ENCODE measurements at regions not wholly inside any gene's neighbourhood (a gene's known extent, or its start where the extent isn't known, plus 50 kb on each side); places are given as distances from the start of the nearest gene placed in this dataset.

- no peak overlapping the region for H3K9ac ChIP-seq (ENCODE audit: low read depth, low read length)
- no peaks in the 10 kb centered on the region for H3K9me3 ChIP-seq (ENCODE audit: control insufficient read depth, insufficient read depth, low read length)
- peaks cover 36% of the 10 kb centered on the region for H3K4me1 ChIP-seq (ENCODE audit: insufficient read depth, low read length)
- no peaks in the 10 kb centered on the region for H3K36me3 ChIP-seq (ENCODE audit: insufficient read depth, low read length)
These were observed 606.9 kb upstream of the SALL1 start for GRCh38 chr16:51757921-51758479.

- Histone ChIP-seq H3K4me1 (ENCODE audit: insufficient read depth, low read length) (peaks cover 32% of the 10 kb centered on the region), H3K36me3 (ENCODE audit: insufficient read depth, low read length) (no peaks in the 10 kb centered on the region)
These were observed 606.4 kb upstream of the SALL1 start for GRCh38 chr16:51757505-51757904.

DNA sequence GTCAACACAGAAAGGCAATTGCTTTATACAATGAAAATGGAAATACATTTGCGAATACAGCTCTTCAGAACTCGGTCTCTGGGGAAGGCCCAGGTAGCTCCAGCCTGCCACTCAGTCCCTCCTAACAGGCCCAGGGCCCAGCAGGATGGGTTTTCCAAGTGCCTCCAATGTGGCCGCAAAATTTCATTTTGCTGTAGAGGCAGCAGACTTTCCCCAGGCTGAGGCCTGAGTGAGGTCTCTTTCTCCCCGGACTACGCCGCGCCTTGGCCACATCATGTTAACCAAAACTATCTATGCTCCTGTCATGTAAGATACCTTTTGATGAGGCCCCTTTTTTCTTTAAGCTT is 606.0 kb upstream of the SALL1 start:
- H3K9me3 ChIP-seq (ENCODE audit: control insufficient read depth, insufficient read depth, low read length) = no peaks in the 10 kb centered on the region
- no peaks in the 10 kb centered on the region for H3K36me3 ChIP-seq (ENCODE audit: insufficient read depth, low read length)
- peaks cover 30% of the 10 kb centered on the region for H3K4me1 ChIP-seq (ENCODE audit: insufficient read depth, low read length)
- no peak overlapping the region for H3K9ac ChIP-seq (ENCODE audit: low read depth, low read length)

More at GRCh38 chr16:51757505-51757904, 606.4 kb upstream of the SALL1 start:
- H3K9ac ChIP-seq (ENCODE audit: low read depth, low read length) = no peak overlapping the region
- H3K9me3 ChIP-seq (ENCODE audit: control insufficient read depth, insufficient read depth, low read length) = no peaks in the 10 kb centered on the region

GRCh38 chr16:51756447-51757123 is 605.5 kb upstream of the SALL1 start:
- Histone ChIP-seq H3K9me3 (ENCODE audit: control insufficient read depth, insufficient read depth, low read length) (no peaks in the 10 kb centered on the region), H3K36me3 (ENCODE audit: insufficient read depth, low read length) (no peaks in the 10 kb centered on the region), H3K4me1 (ENCODE audit: insufficient read depth, low read length) (peaks cover 30% of the 10 kb centered on the region), H3K9ac (ENCODE audit: low read depth, low read length) (no peak overlapping the region)

GRCh38 chr16:51755577-51756355 is 604.7 kb upstream of the SALL1 start:
- Histone ChIP-seq H3K9ac (ENCODE audit: low read depth, low read length) (no peak overlapping the region), H3K4me1 (ENCODE audit: insufficient read depth, low read length) (peaks cover 30% of the 10 kb centered on the region), H3K9me3 (ENCODE audit: control insufficient read depth, insufficient read depth, low read length) (no peaks in the 10 kb centered on the region), H3K36me3 (ENCODE audit: insufficient read depth, low read length) (no peaks in the 10 kb centered on the region)

DNA sequence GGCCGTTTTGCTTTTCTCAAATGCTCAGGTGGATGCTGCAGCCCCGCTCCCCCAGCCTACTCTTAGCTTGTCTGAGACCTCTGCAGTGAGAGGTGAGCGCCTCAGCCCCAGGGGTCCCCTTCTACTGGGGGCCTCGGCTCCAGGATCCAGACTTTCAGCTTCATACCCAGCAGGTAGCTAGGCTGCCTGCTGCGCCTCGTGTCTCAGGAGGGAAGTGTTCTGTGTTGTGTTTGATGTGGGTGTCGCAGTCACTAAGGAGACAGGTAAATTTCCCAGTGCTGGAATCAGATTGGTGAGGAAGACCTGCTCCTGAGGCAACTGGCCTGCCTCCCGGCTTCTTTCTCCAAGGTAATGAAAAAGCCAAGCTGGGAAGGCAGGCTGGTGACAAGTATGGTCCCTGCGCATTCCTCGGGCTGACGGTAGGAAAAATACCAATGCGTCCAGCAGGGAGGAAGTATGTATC is 604.0 kb upstream of the SALL1 start:
- H3K9me3 ChIP-seq (ENCODE audit: control insufficient read depth, insufficient read depth, low read length) = no peaks in the 10 kb centered on the region
- peaks cover 30% of the 10 kb centered on the region for H3K4me1 ChIP-seq (ENCODE audit: insufficient read depth, low read length)
- H3K36me3 ChIP-seq (ENCODE audit: insufficient read depth, low read length) = no peaks in the 10 kb centered on the region
- no peak overlapping the region for H3K9ac ChIP-seq (ENCODE audit: low read depth, low read length)

DNA sequence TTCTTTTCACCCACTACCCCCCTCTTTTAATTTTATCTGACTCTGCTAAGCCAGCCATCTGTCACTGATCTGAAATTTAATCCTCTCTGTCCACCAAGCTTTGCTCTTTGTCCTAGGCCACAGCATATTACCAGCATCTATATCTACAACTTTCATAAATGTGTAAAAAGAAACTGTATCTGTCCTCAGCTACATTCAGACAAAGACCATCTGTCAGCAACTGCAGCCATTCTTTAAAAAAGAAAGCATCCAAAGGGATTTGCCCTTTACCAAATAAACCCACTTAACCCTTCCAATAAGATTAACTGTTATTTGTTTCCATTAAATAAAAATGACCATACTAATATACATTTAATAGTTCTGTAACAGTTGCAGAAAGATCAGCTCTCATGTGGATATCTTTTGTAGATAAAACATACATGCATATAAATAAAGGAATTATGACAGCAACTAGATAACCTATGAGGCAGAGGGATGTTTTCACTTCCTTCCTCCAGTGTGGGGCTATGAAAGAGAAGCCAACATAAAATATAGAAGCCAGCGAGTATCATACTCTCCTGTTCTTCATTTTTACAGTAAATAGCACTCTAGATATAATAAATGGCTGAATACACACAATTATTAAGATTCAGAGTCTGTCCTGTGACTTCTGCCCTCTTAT is 602.5 kb upstream of the SALL1 start:
- Histone ChIP-seq H3K9ac (ENCODE audit: low read depth, low read length) (no peak overlapping the region), H3K36me3 (ENCODE audit: insufficient read depth, low read length) (no peaks in the 10 kb centered on the region), H3K9me3 (ENCODE audit: control insufficient read depth, insufficient read depth, low read length) (no peaks in the 10 kb centered on the region), H3K4me1 (ENCODE audit: insufficient read depth, low read length) (peaks cover 21% of the 10 kb centered on the region)

- H3K9me3 ChIP-seq (ENCODE audit: control insufficient read depth, insufficient read depth, low read length) = no peaks in the 10 kb centered on the region
- H3K9ac ChIP-seq (ENCODE audit: low read depth, low read length) = no peak overlapping the region
- no peaks in the 10 kb centered on the region for H3K36me3 ChIP-seq (ENCODE audit: insufficient read depth, low read length)
- H3K4me1 ChIP-seq (ENCODE audit: insufficient read depth, low read length) = peaks cover 21% of the 10 kb centered on the region
These were observed 601.4 kb upstream of the SALL1 start for GRCh38 chr16:51752438-51752995.

DNA sequence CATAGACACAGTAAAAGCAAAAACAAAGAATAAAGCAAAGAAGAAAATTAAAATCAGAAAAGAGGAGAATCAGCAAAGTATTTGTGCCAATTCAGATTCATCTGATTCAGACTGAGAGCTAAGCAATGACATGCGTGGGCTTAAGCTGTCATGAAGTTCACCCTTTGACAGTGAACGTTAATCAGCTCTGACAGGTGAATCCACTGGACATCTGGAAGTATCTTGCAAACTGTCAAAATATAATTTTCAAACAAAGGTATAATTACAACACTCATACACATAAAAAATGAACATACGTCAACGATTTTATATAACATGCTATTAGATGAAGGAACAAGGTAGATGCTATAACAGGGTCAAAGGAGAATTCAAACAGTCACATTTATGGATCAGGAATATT is 596.3 kb upstream of the SALL1 start:
- Histone ChIP-seq H3K9me3 (ENCODE audit: control insufficient read depth, insufficient read depth, low read length) (no peaks in the 10 kb centered on the region), H3K36me3 (ENCODE audit: insufficient read depth, low read length) (no peaks in the 10 kb centered on the region), H3K4me1 (ENCODE audit: insufficient read depth, low read length) (no peaks in the 10 kb centered on the region), H3K9ac (ENCODE audit: low read depth, low read length) (no peak overlapping the region)

GRCh38 chr16:51734220-51734619 is 583.1 kb upstream of the SALL1 start:
- H3K4me1 ChIP-seq (ENCODE audit: insufficient read depth, low read length) = no peaks in the 10 kb centered on the region
- H3K9me3 ChIP-seq (ENCODE audit: control insufficient read depth, insufficient read depth, low read length) = no peaks in the 10 kb centered on the region
- no peaks in the 10 kb centered on the region for H3K36me3 ChIP-seq (ENCODE audit: insufficient read depth, low read length)
- H3K9ac ChIP-seq (ENCODE audit: low read depth, low read length) = no peak overlapping the region

GRCh38 chr16:51733181-51733580 is 582.1 kb upstream of the SALL1 start:
- H3K36me3 ChIP-seq (ENCODE audit: insufficient read depth, low read length) = no peaks in the 10 kb centered on the region
- no peaks in the 10 kb centered on the region for H3K9me3 ChIP-seq (ENCODE audit: control insufficient read depth, insufficient read depth, low read length)
- H3K9ac ChIP-seq (ENCODE audit: low read depth, low read length) = no peak overlapping the region
- no peaks in the 10 kb centered on the region for H3K4me1 ChIP-seq (ENCODE audit: insufficient read depth, low read length)

GRCh38 chr16:51731160-51731559 is 580.1 kb upstream of the SALL1 start:
- H3K36me3 ChIP-seq (ENCODE audit: insufficient read depth, low read length) = no peaks in the 10 kb centered on the region
- no peak overlapping the region for H3K9ac ChIP-seq (ENCODE audit: low read depth, low read length)
- H3K4me1 ChIP-seq (ENCODE audit: insufficient read depth, low read length) = no peaks in the 10 kb centered on the region
- H3K9me3 ChIP-seq (ENCODE audit: control insufficient read depth, insufficient read depth, low read length) = no peaks in the 10 kb centered on the region

DNA sequence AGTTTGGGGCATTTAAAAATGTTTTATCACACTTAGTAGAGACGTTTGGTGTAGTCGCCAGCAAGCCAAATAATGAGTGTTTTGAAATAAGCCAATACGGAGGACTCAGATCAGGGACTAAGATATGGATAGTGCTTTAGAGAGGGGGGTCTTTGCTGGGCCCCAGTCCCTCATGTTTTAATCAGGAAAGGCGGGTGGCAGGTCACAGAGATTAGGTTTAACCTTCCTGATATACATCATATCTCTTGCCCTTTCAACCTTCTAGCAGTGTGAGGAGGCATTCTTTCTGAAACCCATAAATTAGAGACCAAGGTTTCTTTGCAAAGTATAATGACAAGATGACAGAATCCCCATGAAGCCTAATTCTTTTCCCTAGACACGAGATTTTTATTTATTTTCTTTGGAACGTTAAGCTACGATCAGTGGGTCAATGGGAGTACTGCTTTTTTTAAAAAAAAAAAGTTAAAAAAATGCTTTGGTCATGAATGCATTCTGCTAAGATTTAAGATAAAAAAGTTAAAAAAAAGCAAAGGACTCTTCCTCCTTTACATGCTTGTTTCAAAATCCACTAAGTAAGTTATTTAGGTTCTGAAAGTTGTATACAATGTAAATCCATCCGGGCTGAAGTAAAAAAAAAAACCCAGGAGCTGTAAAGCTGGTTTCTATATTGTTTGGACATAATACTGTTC is 572.1 kb upstream of the SALL1 start:
- Histone ChIP-seq H3K9ac (ENCODE audit: low read depth, low read length) (no peak overlapping the region), H3K9me3 (ENCODE audit: control insufficient read depth, insufficient read depth, low read length) (no peaks in the 10 kb centered on the region), H3K36me3 (ENCODE audit: insufficient read depth, low read length) (no peaks in the 10 kb centered on the region), H3K4me1 (ENCODE audit: insufficient read depth, low read length) (0 out of 2 replicates have a peak, but pooled peaks cover 5% of the 10 kb centered on the region)

DNA sequence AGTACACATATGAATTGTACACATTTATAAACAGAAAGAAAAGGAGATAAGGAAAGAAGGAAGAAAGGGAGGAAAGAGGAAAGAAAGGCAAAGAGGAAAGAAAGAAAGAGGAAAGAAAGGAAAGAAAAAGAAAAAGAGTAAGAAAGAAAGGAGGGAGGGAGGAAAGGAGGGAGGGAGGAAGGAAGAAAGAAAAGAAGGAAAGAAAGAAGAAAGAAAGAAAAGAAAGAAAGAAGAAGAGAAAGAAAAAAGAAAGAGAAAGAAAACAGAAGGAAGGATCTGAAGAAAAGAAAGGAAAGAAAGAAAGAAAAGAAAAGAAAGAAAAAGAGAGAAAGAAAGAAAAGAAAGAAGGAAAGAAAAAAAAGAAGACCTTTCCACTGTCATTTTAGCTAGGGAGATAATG is 571.4 kb upstream of the SALL1 start:
- H3K9ac ChIP-seq (ENCODE audit: low read depth, low read length) = no peak overlapping the region
- H3K9me3 ChIP-seq (ENCODE audit: control insufficient read depth, insufficient read depth, low read length) = no peaks in the 10 kb centered on the region
- 0 out of 2 replicates have a peak, but pooled peaks cover 5% of the 10 kb centered on the region for H3K4me1 ChIP-seq (ENCODE audit: insufficient read depth, low read length)
- H3K36me3 ChIP-seq (ENCODE audit: insufficient read depth, low read length) = no peaks in the 10 kb centered on the region
